ENCODE measurements at regions not wholly inside any gene's neighbourhood (a gene's known extent, or its start where the extent isn't known, plus 50 kb on each side); places are given as distances from the start of the nearest gene placed in this dataset.

- Mint-ChIP-seq H3K27me3 (no peaks in the 10 kb centered on the region), H3K4me3 (no peak overlapping the region), H3K9me3 (no peaks in the 10 kb centered on the region), H3K27ac (no peak overlapping the region), H3K4me1 (ENCODE audit: low read depth) (no peaks in the 10 kb centered on the region), H3K36me3 (ENCODE audit: low read depth) (no peaks in the 10 kb centered on the region)
- H3K27ac ChIP-seq (ENCODE audit: low read depth in 1 of 2, low read length in 2 of 2) = no peak overlapping the region
- no peaks in the 10 kb centered on the region for H3K36me3 ChIP-seq (ENCODE audit: insufficient read depth, low read length)
- TF ChIP-seq CTCF (IDR thresholded peaks at IDR 0.05) = no peak
- CTCF ChIA-PET = interaction anchor here (0.8 kb wide), 1 partner anchor 39 kb away, joined by 3 read pairs; no protein-coding TSS in a partner anchor
- intact Hi-C loops (cut with DNase I, micrococcal nuclease) = no loop called here
- DNase-seq = no peak
- no peaks in the 10 kb centered on the region for H3K9me3 ChIP-seq (ENCODE audit: control insufficient read depth in 1 of 2, insufficient read depth in 1 of 2, low read length in 2 of 2)
- H3K4me1 ChIP-seq (ENCODE audit: insufficient read depth, low read length) = no peaks in the 10 kb centered on the region
- POLR2A ChIA-PET = no interaction called here
- ATAC-seq (ENCODE audit: poor library complexity) = no peak
- no peak overlapping the region for H3K4me3 ChIP-seq (ENCODE audit: low read length)
- no peaks in the 10 kb centered on the region for H3K27me3 ChIP-seq (ENCODE audit: control insufficient read depth in 1 of 2, insufficient read depth in 2 of 2, low read length in 2 of 2)
These were observed 99.9 kb upstream of the KLHL13 start for GRCh38 chrX:118216509-118216908.

GRCh38 chrX:118218079-118218478 lies 101.5 kb upstream of the KLHL13 start:
- no peaks in the 10 kb centered on the region for H3K27me3 Mint-ChIP-seq
- ATAC-seq (ENCODE audit: poor library complexity) (no peak), DNase-seq (no peak)
- no peak overlapping the region for H3K27ac Mint-ChIP-seq
- ChIA-PET CTCF (no interaction called here), POLR2A (no interaction called here)
- H3K9me3 Mint-ChIP-seq = no peaks in the 10 kb centered on the region
- no peaks in the 10 kb centered on the region for H3K4me1 ChIP-seq (ENCODE audit: insufficient read depth, low read length)
- H3K4me3 Mint-ChIP-seq = no peak overlapping the region
- H3K4me3 ChIP-seq (ENCODE audit: low read length) = no peak overlapping the region
- no peaks in the 10 kb centered on the region for H3K36me3 ChIP-seq (ENCODE audit: insufficient read depth, low read length)
- H3K9me3 ChIP-seq (ENCODE audit: control insufficient read depth in 1 of 2, insufficient read depth in 1 of 2, low read length in 2 of 2) = no peaks in the 10 kb centered on the region
- TF ChIP-seq CTCF (IDR thresholded peaks at IDR 0.05) = no peak
- H3K27me3 ChIP-seq (ENCODE audit: control insufficient read depth in 1 of 2, insufficient read depth in 2 of 2, low read length in 2 of 2) = no peaks in the 10 kb centered on the region
- intact Hi-C loops (cut with DNase I, micrococcal nuclease) = no loop called here
- no peaks in the 10 kb centered on the region for H3K4me1 Mint-ChIP-seq (ENCODE audit: low read depth)
- H3K27ac ChIP-seq (ENCODE audit: low read depth in 1 of 2, low read length in 2 of 2) = no peak overlapping the region
- H3K36me3 Mint-ChIP-seq (ENCODE audit: low read depth) = no peaks in the 10 kb centered on the region

- H3K4me3 Mint-ChIP-seq = no peak overlapping the region
- no peak overlapping the region for H3K4me3 ChIP-seq (ENCODE audit: low read length)
- intact Hi-C loops (cut with DNase I, micrococcal nuclease) = no loop called here
- H3K27me3 ChIP-seq (ENCODE audit: control insufficient read depth in 1 of 2, insufficient read depth in 2 of 2, low read length in 2 of 2) = no peaks in the 10 kb centered on the region
- H3K9me3 ChIP-seq (ENCODE audit: control insufficient read depth in 1 of 2, insufficient read depth in 1 of 2, low read length in 2 of 2) = no peaks in the 10 kb centered on the region
- H3K27ac Mint-ChIP-seq = no peak overlapping the region
- H3K4me1 ChIP-seq (ENCODE audit: insufficient read depth, low read length) = no peaks in the 10 kb centered on the region
- ChIA-PET CTCF (no interaction called here), POLR2A (no interaction called here)
- H3K9me3 Mint-ChIP-seq = no peaks in the 10 kb centered on the region
- no peaks in the 10 kb centered on the region for H3K36me3 ChIP-seq (ENCODE audit: insufficient read depth, low read length)
- DNase-seq (no peak), ATAC-seq (ENCODE audit: poor library complexity) (no peak)
- no peaks in the 10 kb centered on the region for H3K27me3 Mint-ChIP-seq
- H3K36me3 Mint-ChIP-seq (ENCODE audit: low read depth) = no peaks in the 10 kb centered on the region
- TF ChIP-seq CTCF (IDR thresholded peaks at IDR 0.05) = no peak
- H3K4me1 Mint-ChIP-seq (ENCODE audit: low read depth) = no peaks in the 10 kb centered on the region
- no peak overlapping the region for H3K27ac ChIP-seq (ENCODE audit: low read depth in 1 of 2, low read length in 2 of 2)
These were observed 102.3 kb upstream of the KLHL13 start for GRCh38 chrX:118218940-118219339.

Measured in CD4-positive, alpha-beta T cell (primary cell).